ENCODE measurements at regions not wholly inside any gene's neighbourhood (a gene's known extent, or its start where the extent isn't known, plus 50 kb on each side); places are given as distances from the start of the nearest gene placed in this dataset.

- Mint-ChIP-seq H3K4me3 (ENCODE audit: unreplicated experiment) (no peak overlapping the region), H3K36me3 (ENCODE audit: insufficient read depth, unreplicated experiment) (no peaks in the 10 kb centered on the region), H3K27ac (ENCODE audit: unreplicated experiment) (no peak overlapping the region), H3K9me3 (ENCODE audit: unreplicated experiment) (peaks cover 36% of the 10 kb centered on the region), H3K4me1 (ENCODE audit: low read depth, unreplicated experiment) (peaks cover 9% of the 10 kb centered on the region), H3K27me3 (ENCODE audit: insufficient read depth, unreplicated experiment) (no peaks in the 10 kb centered on the region)
- ChIA-PET POLR2A (no interaction called here), CTCF (no interaction called here)
- Histone ChIP-seq H3K27me3 (replicated peaks; ENCODE audit: control insufficient read depth, insufficient read depth, low read length) (no peaks in the 10 kb centered on the region), H3K4me1 (0 out of 2 replicates have a peak, but pooled peaks cover 3% of the 10 kb centered on the region), H3K4me3 (ENCODE audit: low read depth, low read length) (no peak overlapping the region), H3K9me3 (no peaks in the 10 kb centered on the region), H3K36me3 (ENCODE audit: control insufficient read depth, insufficient read depth, low read length) (no peaks in the 10 kb centered on the region)
- DNase-seq, result no peak
- BruUV-seq (replicated peaks), result no TSS peak
- intact Hi-C loops (cut with micrococcal nuclease; ENCODE audit: unreplicated experiment), result no loop called here
- TF ChIP-seq CTCF (IDR thresholded peaks at IDR 0.05; ENCODE audit: insufficient read depth in 1 of 2, low read depth in 1 of 2, low read length in 1 of 2, severe bottlenecking in 1 of 2, unreplicated experiment in 1 of 2), result no peak
Observed at GRCh38 chr4:185885075-185885474, 73.1 kb upstream of the SORBS2 start.

GRCh38 chr4:185885604-185886003 is 73.6 kb upstream of the SORBS2 start:
- H3K27me3 Mint-ChIP-seq (ENCODE audit: insufficient read depth, unreplicated experiment), result no peaks in the 10 kb centered on the region

GRCh38 chr4:185886832-185887524 is 75.0 kb upstream of the SORBS2 start:
- intact Hi-C loops (cut with micrococcal nuclease; ENCODE audit: unreplicated experiment), result no loop called here
- peaks cover 21% of the 10 kb centered on the region for H3K9me3 Mint-ChIP-seq (ENCODE audit: unreplicated experiment)
- ChIA-PET CTCF (interaction anchor here (0.6 kb wide), 1 partner anchor 34 kb away, joined by 3 read pairs; no protein-coding TSS in a partner anchor), POLR2A (no interaction called here)
- H3K36me3 ChIP-seq (ENCODE audit: control insufficient read depth, insufficient read depth, low read length), result no peaks in the 10 kb centered on the region
- TF ChIP-seq CTCF (IDR thresholded peaks at IDR 0.05; ENCODE audit: insufficient read depth in 1 of 2, low read depth in 1 of 2, low read length in 1 of 2, severe bottlenecking in 1 of 2, unreplicated experiment in 1 of 2), result no peak
- H3K4me1 Mint-ChIP-seq (ENCODE audit: low read depth, unreplicated experiment), result peaks cover 6% of the 10 kb centered on the region
- BruUV-seq (replicated peaks), result no TSS peak
- H3K27me3 ChIP-seq (replicated peaks; ENCODE audit: control insufficient read depth, insufficient read depth, low read length), result no peaks in the 10 kb centered on the region
- H3K27me3 Mint-ChIP-seq (ENCODE audit: insufficient read depth, unreplicated experiment), result no peaks in the 10 kb centered on the region
- DNase-seq, result no peak
- no peaks in the 10 kb centered on the region for H3K4me1 ChIP-seq
- H3K4me3 Mint-ChIP-seq (ENCODE audit: unreplicated experiment), result no peak overlapping the region
- H3K9me3 ChIP-seq, result no peaks in the 10 kb centered on the region
- no peak overlapping the region for H3K27ac Mint-ChIP-seq (ENCODE audit: unreplicated experiment)
- H3K4me3 ChIP-seq (ENCODE audit: low read depth, low read length), result no peak overlapping the region
- peaks cover 5% of the 10 kb centered on the region for H3K36me3 Mint-ChIP-seq (ENCODE audit: insufficient read depth, unreplicated experiment)

More at GRCh38 chr4:185885604-185886003, 73.6 kb upstream of the SORBS2 start:
- Histone ChIP-seq H3K4me1 (0 out of 2 replicates have a peak, but pooled peaks cover 1% of the 10 kb centered on the region), H3K27me3 (replicated peaks; ENCODE audit: control insufficient read depth, insufficient read depth, low read length) (no peaks in the 10 kb centered on the region), H3K4me3 (ENCODE audit: low read depth, low read length) (no peak overlapping the region), H3K36me3 (ENCODE audit: control insufficient read depth, insufficient read depth, low read length) (no peaks in the 10 kb centered on the region), H3K9me3 (no peaks in the 10 kb centered on the region)
- no peak overlapping the region for H3K27ac Mint-ChIP-seq (ENCODE audit: unreplicated experiment)
- no peak for DNase-seq
- peaks cover 33% of the 10 kb centered on the region for H3K9me3 Mint-ChIP-seq (ENCODE audit: unreplicated experiment)
- ChIA-PET CTCF (no interaction called here), POLR2A (no interaction called here)
- no peak for TF ChIP-seq CTCF (IDR thresholded peaks at IDR 0.05; ENCODE audit: insufficient read depth in 1 of 2, low read depth in 1 of 2, low read length in 1 of 2, severe bottlenecking in 1 of 2, unreplicated experiment in 1 of 2)
- H3K4me1 Mint-ChIP-seq (ENCODE audit: low read depth, unreplicated experiment), result peaks cover 10% of the 10 kb centered on the region
- intact Hi-C loops (cut with micrococcal nuclease; ENCODE audit: unreplicated experiment), result no loop called here
- peaks cover 4% of the 10 kb centered on the region for H3K36me3 Mint-ChIP-seq (ENCODE audit: insufficient read depth, unreplicated experiment)
- no TSS peak for BruUV-seq (replicated peaks)
- no peak overlapping the region for H3K4me3 Mint-ChIP-seq (ENCODE audit: unreplicated experiment)
